Adrenal gland (tissue), 5 donors: ENCODE measurements at regions not wholly inside any gene's neighbourhood (a gene's known extent, or its start where the extent isn't known, plus 50 kb on each side); places are given as distances from the start of the nearest gene placed in this dataset.

Source experiments
- POLR2A ChIP-seq, 2 donors: fragments of 450-650 bp; IDR thresholded peaks; one replicate each; pipeline ENCODE4 v1.6.1; 2017; ENCODE audit warnings: antibody characterized with exemption in 2 of 2, mild to moderate bottlenecking in 2 of 2, moderate library complexity in 1 of 2
- TF ChIP-seq, protein P1 (sequence below), 6 experiments: fragments of 450-650 bp in 4 of 6; fragments of 200-600 bp in 2 of 6; sonication (generic) in 1 of 6; IDR thresholded peaks; 1 replicate in 5 of 6; 2 replicates in 1 of 6; pipeline versions ENCODE4 v1.5.1 to v1.8.0; 2016 to 2021; ENCODE audit warnings: antibody characterized with exemption in 6 of 6, mild to moderate bottlenecking in 2 of 6, moderate library complexity in 1 of 6
- donor health status: DM: no; HTN: no; CAD: no.

DNA sequence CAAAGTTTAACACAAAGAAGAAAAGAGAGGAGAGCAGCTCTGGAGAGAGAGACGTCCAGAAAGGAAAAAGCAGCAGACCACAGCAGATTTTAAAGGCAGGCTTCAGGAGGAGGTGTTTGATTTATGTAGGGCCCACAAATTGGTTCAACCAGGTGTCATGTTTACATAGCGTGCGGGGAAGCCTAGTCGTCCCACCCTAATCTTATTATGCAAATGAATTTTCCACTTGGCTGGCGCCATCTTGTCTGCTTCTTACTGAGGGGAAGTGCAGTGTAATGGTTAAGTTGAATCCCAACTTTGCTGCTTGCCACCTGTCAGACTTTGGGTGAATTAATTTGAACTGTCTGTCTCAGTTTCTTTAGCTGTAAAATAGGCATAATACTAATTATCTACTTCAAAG lies 282.4 kb upstream of the CYRIA start:
- no peak for TF ChIP-seq POLR2A (IDR thresholded peaks at IDR 0.05)
- TF ChIP-seq, protein P1, sequence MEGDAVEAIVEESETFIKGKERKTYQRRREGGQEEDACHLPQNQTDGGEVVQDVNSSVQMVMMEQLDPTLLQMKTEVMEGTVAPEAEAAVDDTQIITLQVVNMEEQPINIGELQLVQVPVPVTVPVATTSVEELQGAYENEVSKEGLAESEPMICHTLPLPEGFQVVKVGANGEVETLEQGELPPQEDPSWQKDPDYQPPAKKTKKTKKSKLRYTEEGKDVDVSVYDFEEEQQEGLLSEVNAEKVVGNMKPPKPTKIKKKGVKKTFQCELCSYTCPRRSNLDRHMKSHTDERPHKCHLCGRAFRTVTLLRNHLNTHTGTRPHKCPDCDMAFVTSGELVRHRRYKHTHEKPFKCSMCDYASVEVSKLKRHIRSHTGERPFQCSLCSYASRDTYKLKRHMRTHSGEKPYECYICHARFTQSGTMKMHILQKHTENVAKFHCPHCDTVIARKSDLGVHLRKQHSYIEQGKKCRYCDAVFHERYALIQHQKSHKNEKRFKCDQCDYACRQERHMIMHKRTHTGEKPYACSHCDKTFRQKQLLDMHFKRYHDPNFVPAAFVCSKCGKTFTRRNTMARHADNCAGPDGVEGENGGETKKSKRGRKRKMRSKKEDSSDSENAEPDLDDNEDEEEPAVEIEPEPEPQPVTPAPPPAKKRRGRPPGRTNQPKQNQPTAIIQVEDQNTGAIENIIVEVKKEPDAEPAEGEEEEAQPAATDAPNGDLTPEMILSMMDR (IDR thresholded peaks at IDR 0.05) = no peak
